Activated naive CD4-positive, alpha-beta T cell treated with anti-CD3 and anti-CD28 coated beads, Interleukin-2, amount 10 ng/mL, durations not matched to agents 7 days and 5 days (primary cell): ENCODE measurements at regions not wholly inside any gene's neighbourhood (a gene's known extent, or its start where the extent isn't known, plus 50 kb on each side); places are given as distances from the start of the nearest gene placed in this dataset.
A peak's percentile ranks its signal among the peaks of the same experiment; 100 is the strongest.

Experiments used
- CTCF ChIA-PET: fragments of 350-600 bp; sonication (Branson Sonifier 250); formaldehyde crosslinking; loops from one replicate; lab custom pipeline; 2021; ENCODE audit warnings: antibody characterized with exemption; lab: Charles Lee
- DNase-seq: peaks from one replicate; pipeline ENCODE4 v3.0.0-alpha.2; 2020
- H3K27ac Mint-ChIP-seq: one replicate; pipeline ENCODE4 v1.8.0; 2021; ENCODE audit warnings: mild to moderate bottlenecking, moderate library complexity, mixed read lengths
- H3K27me3 Mint-ChIP-seq: one replicate; pipeline ENCODE4 v1.8.0; 2021; ENCODE audit warnings: mild to moderate bottlenecking, mixed read lengths
- H3K36me3 Mint-ChIP-seq: one replicate; pipeline ENCODE4 v1.8.0; 2021; ENCODE audit warnings: mixed read lengths
- H3K4me1 Mint-ChIP-seq: one replicate; pipeline ENCODE4 v1.8.0; 2021; ENCODE audit warnings: mixed read lengths
- H3K4me3 Mint-ChIP-seq: one replicate; pipeline ENCODE4 v1.8.0; 2021; ENCODE audit warnings: mild to moderate bottlenecking, moderate library complexity, mixed read lengths
- H3K9me3 Mint-ChIP-seq: one replicate; pipeline ENCODE4 v1.8.0; 2021; ENCODE audit warnings: mixed read lengths

DNA sequence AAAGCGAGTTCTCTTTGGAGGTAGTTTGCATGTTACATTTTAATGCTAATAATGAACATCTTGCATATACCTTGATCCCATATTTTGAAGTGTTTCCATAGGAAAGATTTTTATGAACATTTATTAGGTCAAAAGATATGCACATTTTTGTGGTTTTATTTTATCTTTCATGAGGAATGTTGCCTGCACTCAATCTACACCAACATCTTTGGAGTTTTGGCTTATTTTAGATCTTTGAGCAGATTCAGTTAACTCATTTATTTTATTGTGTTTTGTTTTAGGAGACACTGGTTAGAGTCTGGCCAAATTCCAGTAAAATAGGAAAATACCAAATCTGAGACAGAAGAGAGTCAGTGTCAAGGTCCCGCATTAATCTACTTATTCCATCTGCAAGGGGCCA is 540.9 kb downstream of the RNF144A start:
- H3K9me3 Mint-ChIP-seq = peaks cover 3% of the 10 kb centered on the region
- CTCF ChIA-PET = no interaction called here
- no peak overlapping the region for H3K27ac Mint-ChIP-seq

DNA sequence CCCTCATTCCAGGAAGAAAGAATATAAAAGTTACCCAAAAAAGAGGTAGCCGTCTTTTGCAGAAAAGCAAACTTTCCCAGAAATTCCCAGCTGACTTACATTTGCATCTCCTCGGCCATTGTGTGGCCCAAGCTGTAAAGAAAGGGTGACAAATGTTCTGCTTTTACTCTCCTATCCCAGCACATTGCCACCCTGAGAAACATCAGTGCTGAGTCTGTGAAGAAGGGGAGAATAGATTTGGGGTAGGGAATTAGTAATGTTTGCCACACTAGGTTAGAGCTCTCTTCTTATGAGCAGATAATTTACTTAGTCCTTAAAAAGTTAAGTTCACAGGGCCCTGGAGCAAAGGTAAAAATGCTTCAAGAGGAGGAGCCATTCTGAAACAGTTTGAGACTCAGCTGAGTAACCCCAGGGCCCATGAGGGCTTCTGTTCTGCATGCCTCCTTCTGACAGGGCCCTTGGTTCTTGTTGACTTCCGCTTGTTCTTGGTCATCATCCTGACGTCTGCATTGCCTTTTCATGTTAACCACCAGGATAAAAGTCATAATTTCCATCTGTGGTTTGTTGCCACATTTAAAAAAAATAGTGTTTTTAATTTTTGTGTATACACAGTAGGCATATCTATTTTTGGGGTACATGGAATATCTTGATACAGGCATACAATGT is 550.7 kb downstream of the RNF144A start:
- Mint-ChIP-seq H3K36me3 (peaks cover 4% of the 10 kb centered on the region), H3K9me3 (peaks cover 2% of the 10 kb centered on the region), H3K4me3 (no peak overlapping the region), H3K4me1 (peaks cover 24% of the 10 kb centered on the region), H3K27ac (peak overlapping the region; percentile 85), H3K27me3 (no peaks in the 10 kb centered on the region)
- DNase-seq = peak; percentile 52
- CTCF ChIA-PET = interaction anchor here (1.0 to 1.7 kb wide), 3 partner anchors 14 to 41 kb away, joined by 3 to 4 read pairs (median 3); no protein-coding TSS in a partner anchor

More for the DNA sequence above, 540.9 kb downstream of the RNF144A start:
- Mint-ChIP-seq H3K4me3 (no peak overlapping the region), H3K4me1 (peaks cover 22% of the 10 kb centered on the region), H3K27me3 (no peaks in the 10 kb centered on the region), H3K36me3 (no peaks in the 10 kb centered on the region)
- DNase-seq = no peak

DNA sequence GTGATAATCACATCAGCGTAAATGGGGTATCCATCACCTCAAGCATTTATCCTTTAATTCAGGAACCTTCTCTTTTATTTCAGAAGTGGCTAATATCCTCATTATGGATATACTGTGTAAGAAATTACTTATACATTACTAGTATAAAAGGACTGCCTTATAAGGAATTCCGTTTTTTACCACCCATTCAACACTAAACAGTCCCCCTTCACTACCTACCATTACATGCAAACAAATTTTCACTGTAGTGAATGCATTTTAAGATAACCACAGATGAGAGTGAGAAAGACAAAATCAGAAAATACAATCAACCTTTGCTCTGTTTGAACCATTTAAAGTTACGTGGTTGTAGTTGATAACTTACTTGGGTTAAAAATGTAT is 551.2 kb downstream of the RNF144A start:
- Mint-ChIP-seq H3K4me1 (peaks cover 24% of the 10 kb centered on the region), H3K36me3 (peaks cover 4% of the 10 kb centered on the region), H3K27ac (peak overlapping the region; percentile 8), H3K4me3 (no peak overlapping the region), H3K27me3 (no peaks in the 10 kb centered on the region), H3K9me3 (peaks cover 2% of the 10 kb centered on the region)
- DNase-seq = no peak
- CTCF ChIA-PET = interaction anchor here (1.4 to 1.7 kb wide), 2 partner anchors 15 to 16 kb away, joined by 3 to 4 read pairs; no protein-coding TSS in a partner anchor

DNA sequence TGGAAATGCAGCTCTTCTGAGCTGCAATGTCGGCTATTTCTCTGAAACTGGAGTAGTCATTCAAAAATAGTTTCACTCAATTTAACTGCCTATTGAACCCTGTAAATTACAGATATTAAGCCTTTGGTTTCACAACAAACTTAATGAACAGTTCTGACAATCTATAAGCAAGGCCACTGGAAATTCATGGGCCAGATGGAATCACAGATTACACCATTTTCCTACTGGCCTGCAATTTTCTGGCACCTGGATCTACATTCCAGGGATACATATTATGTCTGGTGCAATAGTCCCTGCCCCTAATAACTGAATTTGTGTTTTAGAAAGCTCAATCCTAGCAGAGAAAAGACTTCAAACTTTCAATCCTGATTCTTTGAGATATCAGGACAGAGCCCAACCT is 551.7 kb downstream of the RNF144A start:
- Mint-ChIP-seq H3K4me3 (no peak overlapping the region), H3K9me3 (peaks cover 2% of the 10 kb centered on the region), H3K4me1 (peaks cover 24% of the 10 kb centered on the region), H3K36me3 (peaks cover 4% of the 10 kb centered on the region), H3K27me3 (no peaks in the 10 kb centered on the region), H3K27ac (peak overlapping the region; percentile 49)
- CTCF ChIA-PET = no interaction called here
- no peak for DNase-seq

DNA sequence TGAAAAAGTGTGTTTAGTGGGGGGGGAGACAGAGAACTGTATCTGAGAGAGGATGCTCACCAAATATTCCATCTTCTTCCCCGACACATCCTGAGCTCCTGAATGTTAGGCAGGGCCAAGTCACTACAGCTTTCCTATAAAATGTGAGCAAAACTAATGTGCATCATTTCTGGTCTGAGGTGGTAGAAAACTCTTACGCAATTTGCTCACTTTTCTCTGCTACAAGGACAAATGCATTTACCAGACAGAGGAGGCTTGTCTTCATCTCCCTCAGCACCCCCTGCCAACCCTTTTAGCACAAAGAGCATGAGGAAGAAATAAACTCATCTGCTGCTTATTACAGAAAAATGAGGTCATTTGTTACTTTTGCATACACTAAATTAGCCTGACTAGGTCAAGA is 554.0 kb downstream of the RNF144A start:
- Mint-ChIP-seq H3K9me3 (no peaks in the 10 kb centered on the region), H3K27me3 (no peaks in the 10 kb centered on the region), H3K4me1 (peaks cover 24% of the 10 kb centered on the region), H3K4me3 (no peak overlapping the region), H3K27ac (no peak overlapping the region), H3K36me3 (peaks cover 4% of the 10 kb centered on the region)
- CTCF ChIA-PET = no interaction called here
- DNase-seq = no peak

DNA sequence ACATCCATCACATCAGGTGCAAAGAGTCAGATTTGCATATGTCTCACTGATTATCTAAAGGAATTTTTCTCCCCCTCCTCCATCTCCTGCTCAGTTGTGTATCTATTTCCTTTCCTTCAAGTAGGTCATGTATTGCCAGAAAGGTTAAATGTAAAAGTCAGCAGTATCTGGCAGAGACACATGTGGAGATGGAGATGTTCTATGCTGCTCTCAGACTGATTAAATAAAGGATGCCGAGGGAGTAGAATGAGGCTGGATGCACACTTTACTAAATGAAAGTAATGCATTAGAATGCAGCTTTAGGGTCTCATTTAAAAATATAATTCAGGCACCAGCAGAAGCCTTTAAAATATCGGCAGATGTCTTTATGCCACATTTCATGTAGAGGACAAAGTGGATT is 555.3 kb downstream of the RNF144A start:
- Mint-ChIP-seq H3K36me3 (peaks cover 4% of the 10 kb centered on the region), H3K27ac (no peak overlapping the region), H3K27me3 (no peaks in the 10 kb centered on the region), H3K4me3 (no peak overlapping the region), H3K9me3 (no peaks in the 10 kb centered on the region), H3K4me1 (peaks cover 30% of the 10 kb centered on the region)
- no peak for DNase-seq
- CTCF ChIA-PET = no interaction called here

DNA sequence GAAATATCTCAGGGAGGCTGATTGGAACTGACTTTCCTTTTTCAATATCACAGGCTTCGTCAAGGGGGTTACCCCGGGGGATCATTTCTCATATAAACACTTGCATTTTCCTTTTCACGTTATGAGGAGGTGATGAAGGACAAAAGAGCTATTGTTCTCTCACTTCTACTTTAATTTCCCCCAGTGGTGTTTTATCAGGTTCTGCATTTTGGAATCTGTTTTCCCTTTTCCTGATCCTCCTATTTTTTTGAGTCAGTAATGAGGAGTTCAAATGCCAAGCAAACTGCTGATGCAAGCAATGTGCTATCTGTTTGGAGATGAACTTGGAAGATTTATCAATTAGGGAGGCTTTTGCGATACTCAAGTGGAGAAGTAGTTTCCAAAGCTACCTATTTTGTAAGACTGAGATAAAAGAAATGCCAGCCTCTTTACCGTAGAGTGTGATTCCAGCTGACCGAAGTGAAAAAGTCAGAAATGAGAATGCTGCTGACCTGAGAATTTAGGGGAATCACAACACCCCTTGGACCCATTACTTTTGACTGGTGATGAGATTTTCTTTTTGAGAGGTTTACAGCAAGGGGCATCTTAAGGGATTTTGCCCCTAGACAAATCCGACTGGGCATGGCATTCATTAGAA is 556.0 kb downstream of the RNF144A start:
- DNase-seq = no peak
- CTCF ChIA-PET = no interaction called here
- Mint-ChIP-seq H3K27me3 (no peaks in the 10 kb centered on the region), H3K4me3 (no peak overlapping the region), H3K4me1 (peaks cover 24% of the 10 kb centered on the region), H3K9me3 (no peaks in the 10 kb centered on the region), H3K36me3 (no peaks in the 10 kb centered on the region), H3K27ac (no peak overlapping the region)

DNA sequence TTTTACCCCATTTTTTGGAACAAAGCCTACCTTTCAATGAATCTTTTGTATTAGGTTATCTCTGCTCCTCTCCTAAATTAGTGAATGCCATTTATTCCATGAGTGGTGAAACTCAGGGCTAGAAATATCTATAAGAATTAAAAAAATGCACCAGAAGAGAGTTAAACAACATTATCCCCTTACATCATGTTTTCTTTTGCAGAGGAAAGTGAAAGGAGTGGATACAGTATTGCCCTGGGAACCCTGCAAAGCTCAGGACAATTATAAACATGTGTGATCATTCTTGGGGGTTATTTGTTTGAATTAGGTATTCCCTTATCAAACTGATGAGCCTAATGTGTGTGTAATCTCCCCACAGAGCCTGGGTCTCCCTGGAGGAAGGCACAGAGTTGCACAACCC is 559.2 kb downstream of the RNF144A start:
- H3K4me1 Mint-ChIP-seq = peaks cover 11% of the 10 kb centered on the region
- H3K9me3 Mint-ChIP-seq = no peaks in the 10 kb centered on the region
- CTCF ChIA-PET = no interaction called here
- H3K4me3 Mint-ChIP-seq = no peak overlapping the region
- DNase-seq = no peak
- peaks cover 3% of the 10 kb centered on the region for H3K36me3 Mint-ChIP-seq
- no peak overlapping the region for H3K27ac Mint-ChIP-seq
- H3K27me3 Mint-ChIP-seq = no peaks in the 10 kb centered on the region

DNA sequence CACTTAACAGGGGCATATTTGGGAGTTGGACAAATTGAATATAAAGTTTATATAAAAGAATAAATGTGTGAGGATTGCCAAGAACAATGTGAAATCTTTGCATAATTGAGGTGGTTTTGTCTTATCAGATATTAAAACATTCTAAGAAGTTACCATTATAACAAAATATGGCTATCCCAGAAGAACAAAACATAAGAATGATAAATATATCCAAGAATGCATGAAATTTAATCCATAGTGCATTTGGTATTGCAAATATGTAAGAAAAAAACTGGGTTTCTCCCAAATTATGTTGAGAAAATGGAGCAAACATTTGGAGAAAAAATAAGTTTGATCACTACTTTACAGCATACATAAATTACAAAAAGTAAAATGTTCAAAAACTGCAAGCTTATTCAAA is 562.4 kb downstream of the RNF144A start:
- H3K9me3 Mint-ChIP-seq = peaks cover 7% of the 10 kb centered on the region
- peaks cover 8% of the 10 kb centered on the region for H3K36me3 Mint-ChIP-seq
- DNase-seq = no peak
- H3K27me3 Mint-ChIP-seq = no peaks in the 10 kb centered on the region
- CTCF ChIA-PET = no interaction called here
- H3K27ac Mint-ChIP-seq = no peak overlapping the region
- H3K4me3 Mint-ChIP-seq = no peak overlapping the region
- H3K4me1 Mint-ChIP-seq = peaks cover 9% of the 10 kb centered on the region

DNA sequence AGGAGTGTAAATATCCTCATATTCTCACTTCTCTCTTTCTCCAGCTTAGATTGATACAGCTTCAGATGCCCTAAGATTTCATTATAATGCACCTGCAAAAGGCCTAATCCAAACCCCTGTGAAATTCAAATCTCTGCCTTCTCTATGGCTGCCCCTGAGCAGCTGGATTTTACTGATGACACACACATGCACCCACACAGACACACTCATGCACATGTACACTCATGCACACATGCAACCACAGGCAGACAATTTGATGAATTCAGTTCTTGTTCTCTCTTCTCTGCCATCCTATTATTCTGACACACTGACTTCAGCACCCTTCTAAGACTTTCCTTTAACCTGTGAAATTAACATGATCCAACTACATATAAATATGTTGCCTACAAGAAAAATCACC is 563.2 kb downstream of the RNF144A start:
- no peaks in the 10 kb centered on the region for H3K27me3 Mint-ChIP-seq
- peaks cover 9% of the 10 kb centered on the region for H3K4me1 Mint-ChIP-seq
- peaks cover 7% of the 10 kb centered on the region for H3K9me3 Mint-ChIP-seq
- H3K27ac Mint-ChIP-seq = no peak overlapping the region
- H3K36me3 Mint-ChIP-seq = peaks cover 8% of the 10 kb centered on the region
- no peak for DNase-seq
- CTCF ChIA-PET = no interaction called here
- H3K4me3 Mint-ChIP-seq = no peak overlapping the region

DNA sequence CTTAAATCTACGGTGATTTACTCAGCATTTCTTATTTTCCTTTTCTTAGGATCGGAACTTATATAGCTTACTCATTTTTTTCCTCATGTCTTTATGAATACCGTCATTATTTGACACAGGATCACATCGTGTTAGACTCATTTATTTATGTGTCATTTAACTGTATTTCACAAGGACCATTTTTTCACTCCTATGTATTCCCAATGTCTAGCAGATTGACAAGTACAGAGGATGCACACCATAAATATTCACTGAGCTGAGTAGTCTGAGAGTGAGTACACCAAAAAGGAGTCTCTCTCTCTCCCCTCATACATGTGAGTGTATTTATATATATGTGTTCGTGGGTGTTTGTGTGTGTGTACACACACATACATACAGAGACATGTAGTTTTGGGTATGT is 573.5 kb downstream of the RNF144A start:
- H3K36me3 Mint-ChIP-seq = peaks cover 4% of the 10 kb centered on the region
- peaks cover 14% of the 10 kb centered on the region for H3K9me3 Mint-ChIP-seq
- DNase-seq = no peak
- no peaks in the 10 kb centered on the region for H3K27me3 Mint-ChIP-seq
- H3K4me1 Mint-ChIP-seq = peaks cover 2% of the 10 kb centered on the region
- CTCF ChIA-PET = no interaction called here
- no peak overlapping the region for H3K4me3 Mint-ChIP-seq
- no peak overlapping the region for H3K27ac Mint-ChIP-seq

DNA sequence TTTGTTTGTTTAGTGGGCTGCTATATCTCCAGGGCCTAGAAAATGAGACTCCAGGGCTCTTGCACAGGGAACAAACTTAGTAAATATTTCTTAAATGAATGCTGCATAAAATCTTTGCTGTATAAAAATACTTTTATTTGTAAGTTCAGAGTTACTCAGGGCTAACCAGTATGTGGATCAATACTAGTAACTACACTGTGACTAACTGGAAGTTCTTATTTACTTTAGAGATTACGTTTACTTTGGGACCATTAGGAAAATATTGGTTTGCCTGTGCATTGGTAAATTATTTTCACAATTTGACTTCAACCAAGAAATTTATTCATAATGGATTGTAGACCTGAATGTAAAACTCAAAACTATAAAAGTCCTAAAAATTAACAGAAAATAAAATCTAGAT is 575.5 kb downstream of the RNF144A start:
- CTCF ChIA-PET = interaction anchor here (1.1 kb wide), 1 partner anchor 98 kb away, joined by 3 read pairs; no protein-coding TSS in a partner anchor
- no peak overlapping the region for H3K27ac Mint-ChIP-seq
- peaks cover 3% of the 10 kb centered on the region for H3K36me3 Mint-ChIP-seq
- no peaks in the 10 kb centered on the region for H3K27me3 Mint-ChIP-seq
- no peak for DNase-seq
- no peak overlapping the region for H3K4me3 Mint-ChIP-seq
- H3K4me1 Mint-ChIP-seq = peaks cover 5% of the 10 kb centered on the region
- H3K9me3 Mint-ChIP-seq = peaks cover 12% of the 10 kb centered on the region

DNA sequence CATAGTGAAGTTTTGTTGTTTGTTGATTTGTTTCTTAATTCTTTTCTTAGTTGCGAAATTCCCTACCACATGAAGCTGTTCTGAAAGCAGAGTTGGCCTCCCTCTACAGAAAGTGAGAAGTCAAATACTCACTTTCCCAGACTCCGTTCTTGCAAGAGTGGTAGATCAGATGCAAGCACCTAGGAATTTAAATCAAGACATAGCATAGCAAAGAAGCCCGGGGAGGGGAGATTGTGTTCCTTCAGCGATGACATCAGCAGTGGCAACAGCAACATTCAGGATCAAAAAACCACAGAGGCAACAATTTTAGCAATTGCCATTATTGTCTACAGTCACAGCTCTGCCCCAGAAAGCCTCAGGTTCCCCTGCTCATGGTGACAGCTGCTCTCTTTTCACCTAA is 580.0 kb downstream of the RNF144A start:
- CTCF ChIA-PET = no interaction called here
- Mint-ChIP-seq H3K4me3 (no peak overlapping the region), H3K27ac (no peak overlapping the region), H3K27me3 (no peaks in the 10 kb centered on the region), H3K36me3 (no peaks in the 10 kb centered on the region), H3K4me1 (peaks cover 10% of the 10 kb centered on the region), H3K9me3 (peaks cover 8% of the 10 kb centered on the region)
- DNase-seq = no peak

DNA sequence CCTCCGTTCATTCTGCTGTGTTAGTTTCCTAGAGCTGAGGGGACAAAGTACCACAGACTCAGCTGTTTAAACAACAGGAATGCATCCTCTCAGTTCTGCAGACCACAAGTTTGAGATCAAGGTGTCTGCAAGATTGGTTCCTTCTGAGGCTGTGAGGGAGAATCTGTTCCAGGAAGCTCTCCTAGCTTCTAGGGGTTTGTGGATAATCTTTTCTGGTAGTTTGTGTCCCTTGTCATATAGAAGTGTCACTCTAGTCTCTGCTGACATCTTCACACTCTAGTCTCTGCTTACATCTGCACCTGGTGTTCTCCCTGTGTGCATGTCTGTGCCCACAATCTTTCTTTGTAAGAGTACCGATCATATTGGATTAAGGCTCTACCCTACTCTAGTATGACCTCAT is 581.8 kb downstream of the RNF144A start:
- H3K27ac Mint-ChIP-seq = no peak overlapping the region
- peaks cover 5% of the 10 kb centered on the region for H3K9me3 Mint-ChIP-seq
- H3K27me3 Mint-ChIP-seq = no peaks in the 10 kb centered on the region
- CTCF ChIA-PET = no interaction called here
- DNase-seq = no peak
- peaks cover 10% of the 10 kb centered on the region for H3K4me1 Mint-ChIP-seq
- H3K36me3 Mint-ChIP-seq = no peaks in the 10 kb centered on the region
- H3K4me3 Mint-ChIP-seq = no peak overlapping the region

DNA sequence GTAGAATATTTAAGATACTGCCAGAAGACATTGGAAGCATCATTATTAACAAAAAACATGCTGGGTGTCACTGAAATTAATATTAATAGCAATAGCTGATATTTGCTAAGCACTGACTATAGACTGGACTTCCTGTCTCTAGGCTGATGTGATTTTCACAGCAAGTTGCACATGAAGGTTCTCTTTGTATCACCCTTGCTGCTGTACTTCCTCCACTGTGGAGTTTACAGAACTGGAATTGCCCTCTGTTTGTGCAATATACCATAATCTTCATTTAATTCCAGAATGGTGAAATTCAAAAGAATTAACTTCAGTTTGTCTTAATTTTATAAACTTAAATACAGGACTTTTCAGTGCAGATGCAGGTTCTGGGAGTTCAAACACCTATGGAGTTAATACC is 585.1 kb downstream of the RNF144A start:
- Mint-ChIP-seq H3K9me3 (no peaks in the 10 kb centered on the region), H3K36me3 (peaks cover 2% of the 10 kb centered on the region), H3K4me1 (peaks cover 8% of the 10 kb centered on the region), H3K4me3 (no peak overlapping the region), H3K27ac (no peak overlapping the region), H3K27me3 (no peaks in the 10 kb centered on the region)
- CTCF ChIA-PET = no interaction called here
- no peak for DNase-seq
